ENCODE measurements at regions not wholly inside any gene's neighbourhood (a gene's known extent, or its start where the extent isn't known, plus 50 kb on each side); places are given as distances from the start of the nearest gene placed in this dataset.

DNA sequence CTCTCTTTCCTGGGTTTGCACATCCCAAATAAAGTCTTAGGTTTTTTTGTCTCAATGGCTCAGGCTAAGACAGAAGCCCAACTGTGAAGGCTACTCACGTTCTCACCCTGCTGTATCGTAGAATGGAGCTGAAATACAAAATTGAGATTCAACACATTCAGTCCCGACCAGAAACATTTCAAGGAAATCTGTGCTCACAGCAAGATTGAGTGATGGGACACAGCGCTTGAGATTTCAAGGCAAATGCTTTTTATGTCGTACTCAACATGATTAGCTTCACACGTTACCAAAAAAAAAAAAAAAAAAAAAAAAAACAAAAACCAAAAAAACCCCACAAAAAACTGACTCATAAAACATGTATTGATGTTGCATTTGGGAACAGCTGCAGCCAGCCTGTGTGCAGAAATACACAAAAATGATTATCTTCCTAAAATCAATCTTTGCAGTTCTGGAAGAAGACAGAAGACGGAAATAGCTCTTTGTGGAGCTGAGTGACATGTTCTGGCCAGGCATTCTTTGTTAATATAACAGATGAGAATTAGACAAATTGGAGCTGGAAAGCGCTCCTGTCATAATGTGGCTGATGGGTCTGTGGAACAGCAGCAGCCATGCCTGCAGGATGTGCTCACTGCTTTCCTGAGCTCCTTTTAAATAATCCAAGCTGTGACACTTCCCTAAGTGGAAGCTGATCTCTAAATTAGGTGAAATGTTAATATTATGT, 453.2 kb downstream of the LPIN1 start:
- no peak overlapping the region for H3K27ac ChIP-seq (ENCODE audit: low read length)
- no peak overlapping the region for H2AFZ ChIP-seq (ENCODE audit: low read depth, low read length)
- no peak overlapping the region for H3K4me2 ChIP-seq (ENCODE audit: insufficient read depth, low read length)
- DNase-seq (no peak), ATAC-seq (ENCODE audit: insufficient read depth, low read depth) (no peak)
- H3K9me3 ChIP-seq (ENCODE audit: insufficient read depth, low read length, severe bottlenecking): peaks cover under 1% of the 10 kb centered on the region
- H4K20me1 ChIP-seq (ENCODE audit: insufficient read depth, low read length): no peaks in the 10 kb centered on the region
- H3K4me1 ChIP-seq (ENCODE audit: insufficient read depth, low read length): no peaks in the 10 kb centered on the region
- H3K27me3 ChIP-seq (ENCODE audit: insufficient read depth, low read length, poor library complexity): no peaks in the 10 kb centered on the region
- TF ChIP-seq, protein P1, sequence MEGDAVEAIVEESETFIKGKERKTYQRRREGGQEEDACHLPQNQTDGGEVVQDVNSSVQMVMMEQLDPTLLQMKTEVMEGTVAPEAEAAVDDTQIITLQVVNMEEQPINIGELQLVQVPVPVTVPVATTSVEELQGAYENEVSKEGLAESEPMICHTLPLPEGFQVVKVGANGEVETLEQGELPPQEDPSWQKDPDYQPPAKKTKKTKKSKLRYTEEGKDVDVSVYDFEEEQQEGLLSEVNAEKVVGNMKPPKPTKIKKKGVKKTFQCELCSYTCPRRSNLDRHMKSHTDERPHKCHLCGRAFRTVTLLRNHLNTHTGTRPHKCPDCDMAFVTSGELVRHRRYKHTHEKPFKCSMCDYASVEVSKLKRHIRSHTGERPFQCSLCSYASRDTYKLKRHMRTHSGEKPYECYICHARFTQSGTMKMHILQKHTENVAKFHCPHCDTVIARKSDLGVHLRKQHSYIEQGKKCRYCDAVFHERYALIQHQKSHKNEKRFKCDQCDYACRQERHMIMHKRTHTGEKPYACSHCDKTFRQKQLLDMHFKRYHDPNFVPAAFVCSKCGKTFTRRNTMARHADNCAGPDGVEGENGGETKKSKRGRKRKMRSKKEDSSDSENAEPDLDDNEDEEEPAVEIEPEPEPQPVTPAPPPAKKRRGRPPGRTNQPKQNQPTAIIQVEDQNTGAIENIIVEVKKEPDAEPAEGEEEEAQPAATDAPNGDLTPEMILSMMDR (IDR thresholded peaks at IDR 0.05; ENCODE audit: borderline replicate concordance, extremely low read depth, low read length, poor library complexity, severe bottlenecking): no peak
- no peak for TF ChIP-seq EZH2 (IDR thresholded peaks at IDR 0.05; ENCODE audit: borderline replicate concordance, low read depth, low read length, severe bottlenecking)
- H3K79me2 ChIP-seq (ENCODE audit: insufficient read depth, low read length): no peaks in the 10 kb centered on the region
- H3K4me3 ChIP-seq (ENCODE audit: low read depth in 1 of 2, low read length in 2 of 2): no peak overlapping the region
- no peaks in the 10 kb centered on the region for H3K36me3 ChIP-seq (ENCODE audit: insufficient read depth, low read length)
- H3K9ac ChIP-seq (ENCODE audit: low read depth, low read length): no peak overlapping the region

DNA sequence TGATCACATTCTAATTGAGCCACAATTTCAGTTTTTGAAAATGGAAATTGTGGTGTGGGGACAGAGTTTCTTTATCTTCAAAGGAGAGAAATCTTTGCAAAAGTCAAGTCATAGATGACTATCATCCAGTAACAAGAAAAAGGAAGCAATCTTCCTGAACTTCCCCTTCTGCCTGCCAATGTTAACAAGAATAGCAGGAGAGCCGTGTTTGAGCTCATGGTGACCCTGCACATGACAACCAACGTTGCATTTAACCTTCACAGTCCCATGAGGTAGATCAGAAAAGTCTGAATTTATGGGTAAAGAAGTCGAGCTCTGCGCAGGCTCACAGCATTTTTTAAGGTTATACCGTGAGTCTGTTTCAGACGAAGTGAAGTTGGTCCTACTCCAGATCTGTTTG, 454.9 kb downstream of the LPIN1 start:
- no peaks in the 10 kb centered on the region for H4K20me1 ChIP-seq (ENCODE audit: insufficient read depth, low read length)
- H3K4me1 ChIP-seq (ENCODE audit: insufficient read depth, low read length): no peaks in the 10 kb centered on the region
- H3K27ac ChIP-seq (ENCODE audit: low read length): no peak overlapping the region
- no peak overlapping the region for H2AFZ ChIP-seq (ENCODE audit: low read depth, low read length)
- H3K4me2 ChIP-seq (ENCODE audit: insufficient read depth, low read length): no peak overlapping the region
- DNase-seq (no peak), ATAC-seq (ENCODE audit: insufficient read depth, low read depth) (no peak)
- no peaks in the 10 kb centered on the region for H3K79me2 ChIP-seq (ENCODE audit: insufficient read depth, low read length)
- H3K4me3 ChIP-seq (ENCODE audit: low read depth in 1 of 2, low read length in 2 of 2): no peak overlapping the region
- TF ChIP-seq, protein P1 (IDR thresholded peaks at IDR 0.05; ENCODE audit: borderline replicate concordance, extremely low read depth, low read length, poor library complexity, severe bottlenecking): no peak
- TF ChIP-seq EZH2 (IDR thresholded peaks at IDR 0.05; ENCODE audit: borderline replicate concordance, low read depth, low read length, severe bottlenecking): no peak
- no peaks in the 10 kb centered on the region for H3K36me3 ChIP-seq (ENCODE audit: insufficient read depth, low read length)
- H3K9ac ChIP-seq (ENCODE audit: low read depth, low read length): no peak overlapping the region
- H3K27me3 ChIP-seq (ENCODE audit: insufficient read depth, low read length, poor library complexity): no peaks in the 10 kb centered on the region
- peaks cover 5% of the 10 kb centered on the region for H3K9me3 ChIP-seq (ENCODE audit: insufficient read depth, low read length, severe bottlenecking)

DNA sequence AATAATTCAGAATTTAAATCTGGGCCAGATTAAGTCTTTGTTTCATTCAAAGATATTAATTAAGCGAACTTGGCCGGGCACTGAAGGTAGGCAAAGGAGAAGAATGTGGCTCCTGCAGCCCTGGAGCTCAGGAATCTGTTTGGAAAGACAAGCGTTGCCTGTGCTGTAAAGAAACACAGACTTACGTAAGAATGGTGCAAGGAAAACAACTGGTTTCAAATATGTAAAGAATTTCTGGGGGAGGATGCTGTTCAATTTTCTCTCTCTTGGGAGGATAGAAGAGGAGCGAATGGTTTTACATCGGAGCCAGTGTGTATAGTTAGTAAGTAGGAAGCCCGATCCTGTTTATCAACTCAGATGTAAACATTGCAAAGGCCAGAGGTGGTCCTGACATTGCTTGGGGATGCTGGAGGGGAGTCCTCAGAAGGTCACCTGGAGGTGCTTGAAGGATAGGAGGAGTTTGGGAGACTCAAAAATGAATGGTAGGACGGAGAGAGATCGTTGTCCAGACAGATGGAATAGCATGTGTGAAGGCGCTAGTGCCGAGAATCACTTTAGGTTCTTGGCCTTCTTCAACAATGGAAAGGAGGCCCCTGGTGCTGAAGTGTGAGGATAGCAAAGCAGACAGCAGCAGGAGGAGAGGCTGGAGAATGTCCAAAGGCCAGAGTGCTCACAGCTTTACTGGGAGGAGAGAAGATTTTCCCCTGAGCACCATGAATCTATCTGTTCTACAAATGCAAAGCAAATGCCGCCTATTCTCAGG, 456.1 kb downstream of the LPIN1 start:
- Histone ChIP-seq H3K9ac (ENCODE audit: low read depth, low read length) (no peak overlapping the region), H3K27me3 (ENCODE audit: insufficient read depth, low read length, poor library complexity) (no peaks in the 10 kb centered on the region), H4K20me1 (ENCODE audit: insufficient read depth, low read length) (no peaks in the 10 kb centered on the region), H2AFZ (ENCODE audit: low read depth, low read length) (no peak overlapping the region), H3K27ac (ENCODE audit: low read length) (no peak overlapping the region), H3K36me3 (ENCODE audit: insufficient read depth, low read length) (no peaks in the 10 kb centered on the region), H3K79me2 (ENCODE audit: insufficient read depth, low read length) (no peaks in the 10 kb centered on the region), H3K4me1 (ENCODE audit: insufficient read depth, low read length) (no peaks in the 10 kb centered on the region), H3K4me2 (ENCODE audit: insufficient read depth, low read length) (no peak overlapping the region), H3K4me3 (ENCODE audit: low read depth in 1 of 2, low read length in 2 of 2) (no peak overlapping the region), H3K9me3 (ENCODE audit: insufficient read depth, low read length, severe bottlenecking) (peaks cover 5% of the 10 kb centered on the region)
- no peak for TF ChIP-seq EZH2 (IDR thresholded peaks at IDR 0.05; ENCODE audit: borderline replicate concordance, low read depth, low read length, severe bottlenecking)
- TF ChIP-seq, protein P1 (IDR thresholded peaks at IDR 0.05; ENCODE audit: borderline replicate concordance, extremely low read depth, low read length, poor library complexity, severe bottlenecking): no peak
- ATAC-seq (ENCODE audit: insufficient read depth, low read depth) (no peak), DNase-seq (no peak)
